NCI-H524 treated with DMSO at 0.1 percent for 48 hours (cell line): ENCODE measurements at regions not wholly inside any gene's neighbourhood (a gene's known extent, or its start where the extent isn't known, plus 50 kb on each side); places are given as distances from the start of the nearest gene placed in this dataset.

Source experiments
- DNase-seq: peaks from one replicate; lab custom pipeline; 2025; lab: John Stamatoyannopoulos, UW

DNA sequence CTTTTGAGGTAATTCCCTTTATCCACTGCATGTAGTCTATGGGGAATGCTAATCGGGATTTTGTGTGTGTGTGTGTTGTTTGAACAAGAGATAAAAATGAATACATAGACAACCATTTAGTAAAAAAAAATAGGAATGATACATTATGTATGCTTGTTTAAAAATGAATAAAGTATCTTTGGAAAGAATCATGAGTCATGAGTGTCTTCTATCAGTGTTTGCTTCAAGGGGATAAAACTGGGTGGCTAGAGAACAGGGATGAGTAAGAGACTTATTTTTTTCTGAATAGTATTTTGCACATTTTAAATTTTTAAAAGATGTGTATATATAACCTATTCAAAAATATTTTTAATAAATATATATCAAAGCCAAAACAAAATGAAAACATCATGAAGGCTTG is 839.4 kb upstream of the ADGRL4 start:
- no peak for DNase-seq

DNA sequence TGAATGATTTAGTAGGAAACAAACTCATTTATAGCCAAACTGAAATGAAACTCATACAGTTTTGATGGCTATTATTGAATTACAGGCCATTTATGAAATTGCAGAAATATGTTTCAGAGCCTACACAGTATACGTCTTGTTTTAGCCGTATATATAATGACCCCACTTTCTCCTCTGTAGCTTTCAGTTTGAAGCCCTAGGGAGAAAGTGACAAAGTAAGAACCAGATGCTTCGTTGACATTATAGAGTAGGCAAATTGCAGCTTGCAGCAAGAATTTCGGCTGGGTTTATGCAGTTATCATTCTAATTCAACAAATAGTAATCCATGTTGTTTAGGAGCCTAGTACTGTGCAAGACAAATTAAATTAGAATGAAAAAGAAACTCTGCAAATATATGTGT is 836.3 kb upstream of the ADGRL4 start:
- no peak for DNase-seq

DNA sequence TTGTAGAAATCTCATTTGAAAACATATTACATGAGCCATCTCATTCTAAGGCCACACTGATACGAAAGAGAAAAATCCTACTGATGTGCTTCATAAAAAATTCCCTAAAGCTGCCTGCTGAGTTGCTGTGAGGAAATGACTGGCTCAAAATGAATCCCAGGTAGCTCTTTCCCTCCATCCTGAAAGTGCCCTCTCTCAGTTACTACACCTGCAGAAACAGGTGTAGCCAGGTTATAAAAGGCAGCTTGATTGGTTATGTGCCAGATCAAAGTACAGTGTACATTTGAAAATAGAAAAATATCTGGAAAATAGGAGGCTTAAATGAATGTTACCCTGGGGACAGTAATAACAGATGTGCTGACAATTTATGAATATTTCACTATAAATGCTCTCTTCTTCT is 833.4 kb upstream of the ADGRL4 start:
- DNase-seq: no peak

DNA sequence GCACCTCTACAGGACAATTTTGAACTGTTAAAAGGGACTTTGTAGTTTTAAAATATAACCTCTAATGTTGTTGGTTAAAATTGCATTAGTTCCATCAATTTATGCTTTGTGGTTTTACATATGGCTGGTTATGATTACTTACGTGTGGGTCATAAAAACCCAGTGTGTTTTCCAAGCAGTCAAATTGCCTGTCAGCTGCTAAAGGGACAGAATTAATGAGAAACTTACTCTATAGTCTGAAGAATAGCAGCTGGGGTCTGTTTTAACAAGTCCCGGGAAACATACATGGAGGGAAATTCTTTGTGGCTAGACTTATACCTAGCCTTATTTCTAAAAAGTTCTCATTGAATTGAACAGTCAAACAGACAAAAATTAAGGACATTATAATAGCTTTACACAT is 820.9 kb upstream of the ADGRL4 start:
- no peak for DNase-seq

DNA sequence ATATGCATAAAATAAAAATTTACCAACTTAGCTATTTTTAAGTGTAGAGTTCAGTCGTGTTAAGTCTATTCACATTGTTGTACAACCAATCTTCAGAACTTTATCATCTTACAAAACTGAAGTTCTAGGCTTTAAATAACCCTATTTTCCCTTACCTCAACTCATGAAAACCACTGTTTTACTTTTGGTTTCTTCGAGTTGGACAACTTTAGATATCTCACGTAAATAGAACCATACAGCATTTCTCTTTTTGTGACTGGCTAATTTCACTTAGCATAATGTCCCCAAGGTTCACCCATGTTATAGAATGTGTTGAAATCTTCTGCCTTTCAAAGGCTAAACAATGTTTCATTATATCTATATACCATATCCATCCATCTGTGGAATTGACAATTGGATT is 819.0 kb upstream of the ADGRL4 start:
- no peak for DNase-seq

DNA sequence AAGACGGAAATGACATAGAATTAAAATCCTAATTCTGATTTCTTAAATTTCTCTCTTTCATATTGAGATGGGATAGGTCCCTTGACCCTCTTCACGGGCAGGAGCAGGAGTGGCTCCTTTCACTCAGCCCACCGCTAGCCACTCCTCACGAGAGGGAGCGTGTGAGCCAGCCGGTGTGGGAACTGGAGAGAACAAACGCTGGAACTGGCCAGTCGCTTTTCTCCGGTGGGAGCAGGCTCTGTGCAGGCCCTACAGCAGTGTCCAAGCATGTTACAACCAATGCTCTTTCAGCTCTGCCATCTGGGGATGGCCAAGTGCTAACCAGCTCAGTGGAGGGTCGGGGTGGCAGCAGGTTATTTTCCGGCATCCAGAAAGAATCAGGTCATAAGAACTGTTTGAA is 815.5 kb upstream of the ADGRL4 start:
- DNase-seq: no peak

DNA sequence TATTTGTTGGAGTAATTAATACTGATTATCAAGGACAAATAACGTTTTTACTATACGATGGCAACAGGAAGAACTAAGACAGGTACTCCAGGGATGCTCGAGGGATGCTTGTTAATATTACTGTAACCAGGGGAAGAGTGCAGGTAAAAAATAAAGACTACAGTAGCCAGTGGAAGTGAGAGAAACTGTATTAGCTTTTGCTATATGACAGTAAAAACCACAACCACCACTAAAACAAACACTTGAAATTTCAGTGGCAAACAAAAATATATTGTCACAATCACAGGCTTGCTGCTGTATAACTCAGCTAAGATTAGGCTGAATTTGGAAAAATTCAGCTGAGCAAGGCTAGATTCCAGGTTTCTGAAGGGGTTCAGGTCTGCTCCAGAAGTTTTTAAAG is 812.6 kb upstream of the ADGRL4 start:
- DNase-seq: no peak

DNA sequence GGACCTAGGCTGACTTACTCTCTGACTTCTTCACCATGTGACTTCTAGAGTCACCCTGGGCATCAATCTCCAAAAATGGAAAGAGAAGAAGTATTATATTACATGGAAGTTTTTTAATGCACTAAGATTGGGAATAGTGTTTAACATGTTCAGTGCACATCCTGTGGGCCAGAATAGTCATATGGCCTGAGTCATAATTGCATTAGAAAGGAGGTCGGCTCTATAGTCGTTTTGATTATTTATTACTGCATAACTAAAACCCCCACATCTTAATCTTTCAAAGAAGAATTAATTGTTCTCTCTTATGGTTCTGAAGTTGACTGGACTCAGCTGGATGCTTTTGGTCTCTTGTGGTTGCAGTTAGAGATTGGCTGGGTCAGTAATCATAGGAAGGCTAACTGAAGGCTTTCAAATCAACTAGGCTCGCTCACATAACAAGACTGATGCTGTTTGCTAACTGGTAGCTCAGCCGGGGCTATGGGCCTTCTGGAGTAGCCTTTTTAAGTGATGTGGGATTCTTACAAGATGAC is 810.6 kb upstream of the ADGRL4 start:
- no peak for DNase-seq

DNA sequence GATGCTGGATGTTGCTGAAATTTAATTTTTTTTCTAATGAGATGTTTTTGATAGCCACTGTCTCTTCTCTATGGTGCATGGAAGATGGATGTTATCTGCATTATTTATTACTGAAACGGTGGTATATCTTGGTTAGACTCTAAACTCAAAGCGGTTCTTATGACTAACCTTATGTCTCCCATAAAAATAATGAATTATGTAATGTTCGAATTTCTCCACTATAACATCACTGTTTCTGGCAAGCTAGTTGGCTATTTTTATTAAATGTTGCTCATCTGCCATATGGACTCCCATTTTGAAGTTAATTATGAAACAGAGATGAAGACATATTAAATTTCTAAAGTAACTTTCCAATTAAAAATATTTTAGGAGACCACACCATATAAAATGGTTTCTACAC is 808.6 kb upstream of the ADGRL4 start:
- no peak for DNase-seq

DNA sequence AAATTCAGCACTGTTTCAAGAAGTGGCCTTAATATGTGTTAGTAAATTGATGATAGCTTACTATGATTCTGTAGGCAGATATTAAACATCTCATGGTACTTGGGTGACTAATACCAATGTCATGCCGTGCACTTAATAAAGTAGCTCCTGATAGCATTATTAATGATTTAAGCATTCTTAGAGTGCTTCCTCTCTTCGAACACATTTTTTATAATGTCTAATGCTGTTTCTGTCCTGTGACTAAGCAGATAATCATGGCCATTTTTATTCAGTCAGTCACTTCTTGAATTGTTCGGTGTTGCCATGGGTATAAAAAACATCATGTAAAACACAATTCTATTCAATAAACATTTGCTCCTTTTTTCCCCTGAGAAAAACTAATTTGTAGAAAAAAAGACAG is 804.6 kb upstream of the ADGRL4 start:
- DNase-seq: no peak

DNA sequence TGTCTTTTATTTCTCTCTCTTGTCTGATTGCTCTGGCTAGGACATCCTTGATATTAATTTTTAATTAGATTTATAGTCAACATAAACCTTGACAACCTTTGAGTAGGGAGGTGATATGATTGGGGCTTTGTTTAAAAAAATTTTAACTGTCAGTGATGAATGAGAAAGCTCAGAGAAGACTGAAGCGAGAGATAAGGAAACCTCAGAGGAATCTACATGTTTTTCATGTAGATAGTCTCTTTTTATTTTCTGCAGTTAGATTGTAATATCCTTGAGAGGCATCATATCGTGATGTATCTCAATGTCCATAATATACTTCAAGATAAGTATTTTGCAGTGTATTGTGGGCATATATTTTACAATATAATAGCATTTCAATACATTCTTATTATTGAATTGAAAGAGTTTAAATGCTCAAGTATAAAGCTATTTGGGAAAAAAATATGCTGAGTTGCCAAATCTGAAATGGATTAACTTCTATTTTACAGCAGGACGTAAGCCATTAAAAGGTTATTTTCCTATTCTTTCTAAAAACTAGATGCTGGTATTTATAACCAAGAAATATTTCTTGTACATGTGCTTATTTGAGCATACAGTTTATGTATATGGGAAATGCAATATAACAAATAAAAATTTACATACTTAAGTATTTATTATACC is 802.4 kb upstream of the ADGRL4 start:
- no peak for DNase-seq

DNA sequence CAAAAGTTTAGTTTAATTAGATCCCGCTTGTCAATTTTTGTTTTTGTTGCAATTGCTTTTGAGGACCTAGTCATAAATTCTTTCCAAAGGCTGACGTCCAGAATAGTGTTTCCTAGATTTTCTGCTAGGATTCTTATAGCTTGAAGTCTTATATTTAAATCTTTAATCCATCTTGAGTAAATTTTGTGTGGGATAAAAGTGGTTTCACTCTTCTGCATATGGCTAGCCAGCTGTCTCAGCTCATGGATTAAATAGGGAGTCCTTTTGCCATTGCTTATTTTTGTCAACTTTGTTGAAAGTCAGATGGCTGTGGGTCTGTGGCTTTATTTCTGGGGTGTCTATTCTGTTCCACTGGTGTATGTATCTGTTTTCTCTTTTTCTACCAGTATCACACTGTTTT is 801.3 kb upstream of the ADGRL4 start:
- peak; percentile 60 for DNase-seq

DNA sequence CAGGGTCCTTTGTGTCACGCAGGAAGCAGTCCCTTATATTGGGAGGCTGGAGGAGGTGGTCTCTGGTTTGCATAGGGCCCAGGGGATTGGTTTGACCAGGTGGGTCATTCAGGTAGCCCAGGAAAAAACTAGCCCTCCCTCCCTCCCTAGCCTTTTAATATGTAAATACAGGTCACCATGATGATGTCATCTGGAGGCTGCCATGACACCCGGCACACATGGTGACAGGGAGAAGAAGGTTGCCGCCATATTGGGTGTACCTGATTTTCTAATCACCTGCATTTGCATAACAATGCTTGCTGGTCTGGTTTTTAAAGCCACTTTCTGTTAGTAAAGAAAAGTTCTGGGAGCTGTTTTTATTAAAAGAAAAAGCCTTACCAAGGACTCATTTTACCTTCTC is 791.0 kb upstream of the ADGRL4 start:
- DNase-seq: no peak

DNA sequence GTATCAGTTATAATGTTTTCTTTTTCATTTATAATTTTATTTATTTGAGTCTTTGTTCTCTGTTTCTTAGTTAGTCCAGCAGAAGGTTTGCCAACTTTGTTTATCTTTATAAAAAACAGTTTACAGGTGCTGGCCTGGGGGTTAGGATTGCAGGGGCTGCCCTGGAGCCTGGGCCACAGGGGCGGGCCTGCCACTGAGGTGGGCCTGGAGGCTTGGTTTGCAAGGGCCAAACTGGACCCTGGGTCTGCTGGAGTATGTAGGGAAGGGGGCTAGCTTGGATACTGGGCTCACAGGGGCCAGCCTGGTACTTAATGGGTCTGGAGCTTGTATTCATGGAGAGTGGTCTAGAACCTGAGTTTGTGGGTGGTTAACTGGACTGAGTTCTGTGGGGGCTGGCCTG is 789.9 kb upstream of the ADGRL4 start:
- DNase-seq: no peak

DNA sequence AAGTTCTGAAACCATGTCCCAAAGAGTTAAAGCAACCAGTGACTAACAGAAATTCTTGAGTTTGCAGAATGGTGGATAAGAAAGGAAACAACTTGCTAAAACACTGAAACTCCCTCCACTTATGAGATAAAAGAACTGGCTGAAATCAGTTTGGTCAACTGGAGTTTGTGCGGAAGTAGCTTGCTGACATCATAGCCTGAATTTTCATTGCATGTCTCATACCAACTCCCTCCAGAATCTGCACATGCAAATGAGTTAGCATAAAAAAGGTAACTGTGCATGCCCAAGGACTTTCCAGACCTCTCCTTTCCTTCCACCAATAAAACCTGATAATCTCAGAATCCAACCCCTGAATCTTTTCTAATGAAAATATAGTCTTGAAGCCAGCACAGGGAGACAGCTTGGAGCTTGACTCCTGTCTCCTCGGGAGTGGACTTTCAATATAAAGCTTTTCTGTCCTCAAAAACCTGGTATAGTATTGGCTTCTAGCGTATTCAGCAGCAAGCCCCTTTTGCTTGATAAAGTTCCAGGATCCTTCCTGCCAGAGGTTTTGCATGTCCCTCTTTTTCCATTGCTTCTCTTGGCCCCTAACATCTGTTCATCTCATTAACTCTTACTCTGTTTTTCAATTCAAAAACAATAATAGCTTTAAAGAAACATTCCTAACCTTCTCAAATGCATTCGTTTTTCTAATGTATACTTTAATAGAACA is 785.8 kb upstream of the ADGRL4 start:
- no peak for DNase-seq

DNA sequence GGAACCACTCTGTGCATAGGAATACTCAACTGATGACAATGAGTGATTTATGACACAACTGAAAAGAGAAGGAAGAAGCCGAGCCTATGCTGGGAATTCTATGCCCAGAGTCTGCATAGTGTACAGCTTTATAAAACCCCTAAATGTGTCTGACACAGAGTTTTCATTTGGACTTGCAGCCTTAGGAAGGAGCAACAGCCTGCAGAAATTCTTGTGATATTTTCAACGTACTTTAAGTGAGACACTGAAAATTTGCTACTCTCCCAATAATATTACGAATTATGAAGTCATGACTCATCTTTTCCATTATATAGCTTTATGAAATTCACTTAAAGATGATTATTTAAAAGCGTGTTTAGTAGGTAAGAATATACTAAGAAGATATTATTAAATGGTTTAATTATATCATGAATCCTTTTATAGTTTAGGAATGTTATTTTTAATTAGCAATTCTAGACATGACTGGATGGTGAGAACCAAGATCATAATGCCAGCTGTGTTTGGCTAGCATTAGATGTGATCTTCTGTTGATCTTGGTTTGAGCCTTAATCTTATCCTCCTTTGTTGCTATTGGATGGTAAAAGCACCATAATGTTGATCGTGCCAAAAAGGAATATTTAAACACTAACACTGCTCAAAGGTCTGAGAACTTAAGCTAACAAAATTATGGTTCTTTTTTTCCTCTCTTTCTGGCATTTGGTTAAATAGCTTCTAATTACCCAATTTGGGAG is 785.1 kb upstream of the ADGRL4 start:
- DNase-seq: no peak

DNA sequence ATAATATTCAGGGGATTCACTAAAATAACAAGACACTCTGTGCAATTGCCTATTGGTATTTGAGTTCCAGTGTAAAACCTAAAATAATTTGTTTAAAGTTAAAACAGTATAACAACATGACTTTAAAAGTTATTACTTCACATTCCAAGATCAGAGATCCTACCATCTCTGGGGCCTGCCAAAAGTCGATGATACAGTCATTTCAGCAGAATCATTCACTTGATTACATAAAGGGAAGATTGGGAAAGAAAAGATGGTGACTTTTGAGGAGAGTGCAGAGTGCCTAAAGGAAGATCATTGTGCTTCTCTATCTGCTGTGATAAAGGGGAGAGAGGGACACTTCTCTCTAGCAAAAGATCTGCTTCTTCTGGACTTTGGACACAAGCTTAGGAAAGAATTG is 784.4 kb upstream of the ADGRL4 start:
- no peak for DNase-seq

DNA sequence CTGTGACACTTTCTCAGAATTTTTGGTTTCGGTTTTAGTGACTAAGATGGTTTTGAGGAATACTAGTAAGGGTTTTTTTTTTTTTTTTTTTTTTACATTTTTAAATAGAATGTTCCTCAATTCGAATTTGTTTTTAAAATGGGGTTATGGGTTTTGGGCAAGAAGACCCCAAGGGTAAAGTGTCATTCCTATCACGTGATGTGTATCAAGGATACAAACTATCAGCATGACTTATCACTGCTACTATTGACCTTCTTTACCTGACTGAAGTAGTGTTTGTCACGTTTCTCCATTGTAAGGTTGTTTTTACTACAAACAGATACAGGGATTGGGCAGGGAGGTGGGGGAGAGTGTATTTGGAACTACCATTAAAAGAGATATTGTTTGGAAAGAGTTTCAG is 781.1 kb upstream of the ADGRL4 start:
- no peak for DNase-seq

DNA sequence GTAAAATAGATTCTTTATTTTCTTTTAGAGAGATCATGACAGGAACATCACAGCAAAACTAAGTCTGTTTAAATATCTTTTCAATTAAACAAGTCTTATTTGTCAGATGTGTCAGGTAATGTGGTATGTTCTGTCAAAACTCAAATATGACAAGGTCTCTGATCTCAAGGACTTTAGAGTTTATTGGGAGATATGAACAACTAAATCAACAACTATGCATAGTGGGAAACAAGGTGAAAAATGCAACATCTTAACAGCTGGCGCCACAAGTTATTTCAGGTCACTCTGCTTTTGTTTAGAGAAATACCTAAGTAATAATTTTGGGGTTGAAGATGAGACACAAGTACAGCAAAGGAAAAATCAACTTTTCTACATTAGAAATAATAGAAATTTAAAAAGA is 779.4 kb upstream of the ADGRL4 start:
- DNase-seq: no peak

DNA sequence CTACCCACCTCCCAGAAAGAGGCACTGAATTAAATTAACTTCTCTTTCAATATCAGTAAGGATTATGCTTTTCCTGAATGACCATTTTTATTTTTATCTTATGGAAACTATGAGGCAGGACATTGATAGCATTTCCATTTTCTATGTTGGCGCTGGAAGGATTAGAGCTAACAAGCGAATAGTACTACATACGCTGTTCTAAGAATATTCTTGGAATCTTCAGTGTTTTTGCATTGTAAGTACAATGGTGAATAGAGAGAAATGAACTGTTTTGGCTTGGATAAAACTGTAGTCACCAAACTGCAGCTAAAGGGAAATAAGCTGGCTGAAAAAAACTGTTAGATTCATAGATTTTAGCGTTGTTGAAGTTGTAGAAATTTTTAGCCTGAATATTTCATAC is 779.0 kb upstream of the ADGRL4 start:
- no peak for DNase-seq

DNA sequence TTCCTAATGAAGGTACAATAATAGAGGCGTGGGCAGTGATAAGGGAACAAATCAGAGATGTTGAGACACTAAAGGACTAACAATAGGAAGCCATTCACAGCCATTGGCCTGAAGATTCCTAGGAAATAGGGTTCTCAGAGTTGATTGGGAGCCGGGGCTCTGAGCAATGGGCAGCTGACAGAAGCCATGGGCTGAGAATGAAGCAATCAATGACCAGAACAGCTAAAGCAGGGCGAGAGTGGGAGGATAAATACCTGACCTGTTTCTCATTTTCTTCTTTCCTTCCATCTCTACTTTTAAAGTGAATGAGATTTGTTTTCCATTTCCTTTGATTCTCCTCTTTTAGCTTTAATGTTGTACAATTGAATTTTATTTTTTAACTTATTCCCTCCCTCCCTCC is 774.7 kb upstream of the ADGRL4 start:
- no peak for DNase-seq

DNA sequence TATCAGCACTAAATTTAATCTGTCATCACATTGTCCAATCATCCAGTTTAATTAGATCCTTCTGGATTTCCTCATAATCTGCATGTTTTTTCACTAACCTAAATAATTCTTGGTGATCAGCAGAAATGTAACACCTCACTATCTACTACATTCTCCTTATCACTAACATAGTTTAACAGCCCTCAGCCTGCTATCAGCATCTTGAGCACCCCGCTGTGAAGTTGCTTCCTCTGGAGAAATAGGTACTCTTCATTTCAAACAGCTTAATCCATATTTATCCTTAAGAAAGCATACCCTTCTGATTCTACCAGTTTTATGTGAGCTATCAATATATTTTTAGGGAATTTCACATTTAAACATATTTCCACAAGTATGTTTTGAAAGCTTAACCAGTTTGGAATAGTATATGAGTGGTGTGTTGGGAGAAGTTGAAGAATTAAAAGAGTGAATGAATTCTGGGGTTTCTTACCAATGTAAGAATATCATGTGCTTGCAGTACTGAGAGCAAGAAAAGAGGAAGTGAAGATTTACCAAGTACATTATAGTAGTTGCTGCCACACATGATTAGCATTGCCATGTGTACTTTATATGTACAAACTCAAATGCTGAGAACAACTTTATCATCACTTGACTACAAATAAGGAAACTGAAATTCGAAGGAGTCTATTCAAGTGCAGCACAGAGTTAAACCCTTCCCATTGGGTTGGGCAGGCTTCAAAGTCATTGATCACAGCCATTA is 771.1 kb upstream of the ADGRL4 start:
- DNase-seq: no peak

DNA sequence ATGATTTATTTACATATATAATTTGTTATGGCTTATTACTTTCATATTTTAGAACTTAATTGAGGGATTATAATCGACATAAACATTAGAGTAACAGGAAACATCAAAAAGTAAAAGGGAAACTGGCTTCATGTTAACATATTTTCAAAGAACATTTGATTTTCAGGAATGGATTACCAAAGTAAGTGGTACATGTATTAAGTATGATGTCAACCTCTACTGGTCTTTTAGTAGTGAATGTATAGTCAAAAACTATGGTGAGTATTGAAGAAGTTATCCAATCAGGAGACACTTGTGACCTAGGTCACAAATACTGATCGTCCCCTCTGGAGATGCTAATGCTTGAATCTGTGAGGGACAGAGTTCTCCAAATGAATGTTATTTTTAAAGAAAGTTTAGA is 768.9 kb upstream of the ADGRL4 start:
- no peak for DNase-seq
